HepG2 (cell line): ENCODE measurements at regions not wholly inside any gene's neighbourhood (a gene's known extent, or its start where the extent isn't known, plus 50 kb on each side); places are given as distances from the start of the nearest gene placed in this dataset.
"Not testable (repeated sequence)": the region's sequence is repeated elsewhere in the genome, so short reads cannot be mapped to it uniquely, and the experiment has no call there.

ENCODE experiments used
- ATAC-seq: fragments of 200-7000 bp; cut with Tn5 transposase; 3 replicates; pipeline ENCODE4 v1.9.1; 2020; ENCODE audit warnings: mild to moderate bottlenecking, moderate library complexity
- BruUV-seq: library from RNA; stranded (reverse); fragments of 400-500 nt; replicated peaks from 2 replicates; lab custom pipeline; 2021; lab: Mats Ljungman, UMichigan
- CTCF ChIA-PET: fragments of 300-600 bp; formaldehyde crosslinking; extraction: SDS; loops from one replicate; lab custom pipeline; 2021; ENCODE audit warnings: low total read pairs, inconsistent platforms, low intra/inter-chr PET ratio; lab: Yijun Ruan, JAX
- POLR2A ChIA-PET: fragments of 350-600 bp; sonication (Branson Sonifier 250); formaldehyde crosslinking; loops from one replicate; lab custom pipeline; 2020; ENCODE audit warnings: antibody characterized with exemption, inconsistent platforms; lab: Yijun Ruan, JAX
- DNase-seq: peaks from one replicate; pipeline ENCODE4 v3.0.0-alpha.2; 2015; ENCODE audit warnings: low spot score
- FAIRE-seq: peaks from 3 replicates; lab custom pipeline; 2011; peaks lifted over from hg19 to GRCh38; lab: Jason Lieb, UNC
- H2AFZ ChIP-seq: one replicate; pipeline ENCODE4 v1.6.1; 2011; ENCODE audit warnings: low read length, inconsistent platforms
- H3K27ac ChIP-seq: fragments of 300-600 bp; 3 replicates; pipeline ENCODE4 v1.8.0; 2011; ENCODE audit warnings: mixed run types, mild to moderate bottlenecking, mixed read lengths, low read length, inconsistent platforms; ENCODE audit not compliant: insufficient read depth; ENCODE audit errors: extremely low read length
- H3K27me3 ChIP-seq, 2 experiments: fragments of 200-600 bp in 1 of 2; 2 replicates in 1 of 2; 3 replicates in 1 of 2; pipeline versions ENCODE4 v1.6.0 to v1.8.0; 2011; ENCODE audit warnings: low read length in 2 of 2, mild to moderate bottlenecking in 2 of 2, moderate library complexity in 2 of 2, inconsistent platforms in 1 of 2; ENCODE audit not compliant: insufficient read depth in 2 of 2, control insufficient read depth in 1 of 2
- H3K36me3 ChIP-seq, 2 experiments: fragments of 200-600 bp in 1 of 2; replicated peaks in 1 of 2; 2 replicates in 1 of 2; 3 replicates in 1 of 2; pipeline versions ENCODE4 v1.5.1 to v1.8.0; 2011; ENCODE audit warnings: low read length in 2 of 2, inconsistent platforms in 1 of 2; ENCODE audit not compliant: insufficient read depth in 2 of 2, control insufficient read depth in 1 of 2
- H3K4me1 ChIP-seq: 2 replicates; pipeline ENCODE4 v1.5.1; 2012; ENCODE audit warnings: low read length, inconsistent platforms; ENCODE audit not compliant: insufficient read depth
- H3K4me2 ChIP-seq: 2 replicates; pipeline ENCODE4 v1.6.0; 2011; ENCODE audit warnings: low read depth, low read length, inconsistent platforms
- H3K4me3 ChIP-seq, 3 experiments: fragments of 200-600 bp in 1 of 3; sonication (generic), shearing (Covaris generic) in 1 of 3; replicated peaks in 1 of 3; 2 replicates each; pipeline ENCODE4 v1.5.1; 2011 to 2016; ENCODE audit warnings: low read length in 3 of 3, inconsistent platforms in 2 of 3, low read depth in 2 of 3, mild to moderate bottlenecking in 2 of 3, control low read depth in 1 of 3, mixed read lengths in 1 of 3; ENCODE audit not compliant: insufficient read depth in 1 of 3
- H3K79me2 ChIP-seq: one replicate; pipeline ENCODE4 v1.6.1; 2011; ENCODE audit warnings: low read length, inconsistent platforms; ENCODE audit not compliant: insufficient read depth
- H3K9ac ChIP-seq: 2 replicates; pipeline ENCODE4 v1.6.0; 2011; ENCODE audit warnings: mild to moderate bottlenecking, low read depth, low read length, inconsistent platforms; ENCODE audit not compliant: insufficient read depth
- H3K9me3 ChIP-seq: 2 replicates; pipeline ENCODE4 v1.5.1; 2012; ENCODE audit warnings: mild to moderate bottlenecking, low read length
- H4K20me1 ChIP-seq: 2 replicates; pipeline ENCODE4 v1.6.0; 2011; ENCODE audit warnings: inconsistent platforms, mild to moderate bottlenecking, low read length, moderate library complexity; ENCODE audit not compliant: insufficient read depth
- CBFB ChIP-seq: sonication (generic); formaldehyde crosslinking; IDR thresholded peaks from 2 replicates; pipeline ENCODE4 v1.4.0; 2020; ENCODE audit warnings: missing genetic modification reagents
- FOSL2 ChIP-seq: sonication (generic); formaldehyde crosslinking; IDR thresholded peaks from 2 replicates; pipeline ENCODE4 v1.4.0; 2020; ENCODE audit warnings: missing genetic modification reagents
- HMG20A ChIP-seq: IDR thresholded peaks from 2 replicates; pipeline ENCODE4 v1.6.1; 2016; ENCODE audit warnings: borderline replicate concordance
- ZNF530 ChIP-seq: sonication (generic); formaldehyde crosslinking; IDR thresholded peaks from 2 replicates; pipeline ENCODE4 v1.5.0; 2020; ENCODE audit warnings: low read depth, mild to moderate bottlenecking, missing genetic modification reagents
- WGBS: methylation state at CpG from one replicate; pipeline ENCODE4 v1.1.6; 2017; ENCODE audit warnings: low lambda C conversion rate; 5-methylcytosine and 5-hydroxymethylcytosine counted together
- in situ Hi-C: cut with HindIII; loops from 2 replicates; pipeline ENCODE4 v1.10.0; 2017; ENCODE audit warnings: low pct_unique_long_range_greater_than_20kb; ENCODE audit not compliant: extremely low pct_ligation_motif_present
- intact Hi-C: fragments of 100-400 bp; cut with micrococcal nuclease; formaldehyde crosslinking; loops from one replicate; pipeline ENCODE4 v1.10.0; 2022; ENCODE audit not compliant: unreplicated experiment
- TF ChIP-seq, protein P1 (sequence below): sonication (generic); formaldehyde crosslinking; IDR thresholded peaks from 2 replicates; pipeline ENCODE4 v1.4.0; 2020; ENCODE audit warnings: missing genetic modification reagents, mild to moderate bottlenecking, borderline replicate concordance
- TF ChIP-seq, protein P2 (sequence below): sonication (generic); formaldehyde crosslinking; IDR thresholded peaks from 2 replicates; pipeline ENCODE4 v1.5.1; 2020; ENCODE audit warnings: mild to moderate bottlenecking, missing genetic modification reagents, moderate library complexity

DNA sequence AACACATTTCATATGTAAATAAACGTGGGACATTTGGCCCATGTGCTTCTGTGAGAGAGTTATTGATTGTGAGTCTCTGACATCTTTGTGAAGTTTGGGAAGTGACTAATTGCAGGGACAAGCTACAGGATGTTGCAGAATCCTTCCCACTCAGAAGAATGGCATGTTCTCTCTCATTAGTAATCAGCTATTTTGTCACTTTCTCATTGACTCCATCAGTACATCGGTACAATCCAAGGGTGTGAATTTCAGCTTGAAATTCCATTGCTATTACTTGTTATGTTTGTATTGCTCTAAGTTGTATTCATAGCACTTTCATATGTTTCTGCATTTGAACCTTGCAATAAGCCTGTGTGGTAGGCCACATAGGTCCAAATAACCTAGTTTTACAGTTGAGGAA lies 100.0 kb upstream of the KCNMA1 start:
- Histone ChIP-seq H4K20me1 (no peaks in the 10 kb centered on the region), H3K27ac (no peak overlapping the region), H2AFZ (no peak overlapping the region), H3K79me2 (no peaks in the 10 kb centered on the region), H3K4me2 (no peak overlapping the region), H3K4me3 (no peak overlapping the region), H3K36me3 (no peaks in the 10 kb centered on the region), H3K9me3 (no peaks in the 10 kb centered on the region)
- no peak for FAIRE-seq
- no peak for DNase-seq
- intact Hi-C loops (no loop called here), in situ Hi-C loops (no loop called here)
- CTCF ChIA-PET: no interaction called here
- no TSS peak for BruUV-seq
- no peak for TF ChIP-seq CBFB (CRISPR knock-in tag)
- TF ChIP-seq FOSL2: peak; percentile 51; the same call in 1 of the 2 replicates
- TF ChIP-seq ZNF530 (CRISPR knock-in tag): no peak
- no peak for TF ChIP-seq HMG20A (CRISPR knock-in tag)
- TF ChIP-seq, protein P1, sequence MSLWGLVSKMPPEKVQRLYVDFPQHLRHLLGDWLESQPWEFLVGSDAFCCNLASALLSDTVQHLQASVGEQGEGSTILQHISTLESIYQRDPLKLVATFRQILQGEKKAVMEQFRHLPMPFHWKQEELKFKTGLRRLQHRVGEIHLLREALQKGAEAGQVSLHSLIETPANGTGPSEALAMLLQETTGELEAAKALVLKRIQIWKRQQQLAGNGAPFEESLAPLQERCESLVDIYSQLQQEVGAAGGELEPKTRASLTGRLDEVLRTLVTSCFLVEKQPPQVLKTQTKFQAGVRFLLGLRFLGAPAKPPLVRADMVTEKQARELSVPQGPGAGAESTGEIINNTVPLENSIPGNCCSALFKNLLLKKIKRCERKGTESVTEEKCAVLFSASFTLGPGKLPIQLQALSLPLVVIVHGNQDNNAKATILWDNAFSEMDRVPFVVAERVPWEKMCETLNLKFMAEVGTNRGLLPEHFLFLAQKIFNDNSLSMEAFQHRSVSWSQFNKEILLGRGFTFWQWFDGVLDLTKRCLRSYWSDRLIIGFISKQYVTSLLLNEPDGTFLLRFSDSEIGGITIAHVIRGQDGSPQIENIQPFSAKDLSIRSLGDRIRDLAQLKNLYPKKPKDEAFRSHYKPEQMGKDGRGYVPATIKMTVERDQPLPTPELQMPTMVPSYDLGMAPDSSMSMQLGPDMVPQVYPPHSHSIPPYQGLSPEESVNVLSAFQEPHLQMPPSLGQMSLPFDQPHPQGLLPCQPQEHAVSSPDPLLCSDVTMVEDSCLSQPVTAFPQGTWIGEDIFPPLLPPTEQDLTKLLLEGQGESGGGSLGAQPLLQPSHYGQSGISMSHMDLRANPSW (CRISPR knock-in tag): no peak
- TF ChIP-seq, protein P2, sequence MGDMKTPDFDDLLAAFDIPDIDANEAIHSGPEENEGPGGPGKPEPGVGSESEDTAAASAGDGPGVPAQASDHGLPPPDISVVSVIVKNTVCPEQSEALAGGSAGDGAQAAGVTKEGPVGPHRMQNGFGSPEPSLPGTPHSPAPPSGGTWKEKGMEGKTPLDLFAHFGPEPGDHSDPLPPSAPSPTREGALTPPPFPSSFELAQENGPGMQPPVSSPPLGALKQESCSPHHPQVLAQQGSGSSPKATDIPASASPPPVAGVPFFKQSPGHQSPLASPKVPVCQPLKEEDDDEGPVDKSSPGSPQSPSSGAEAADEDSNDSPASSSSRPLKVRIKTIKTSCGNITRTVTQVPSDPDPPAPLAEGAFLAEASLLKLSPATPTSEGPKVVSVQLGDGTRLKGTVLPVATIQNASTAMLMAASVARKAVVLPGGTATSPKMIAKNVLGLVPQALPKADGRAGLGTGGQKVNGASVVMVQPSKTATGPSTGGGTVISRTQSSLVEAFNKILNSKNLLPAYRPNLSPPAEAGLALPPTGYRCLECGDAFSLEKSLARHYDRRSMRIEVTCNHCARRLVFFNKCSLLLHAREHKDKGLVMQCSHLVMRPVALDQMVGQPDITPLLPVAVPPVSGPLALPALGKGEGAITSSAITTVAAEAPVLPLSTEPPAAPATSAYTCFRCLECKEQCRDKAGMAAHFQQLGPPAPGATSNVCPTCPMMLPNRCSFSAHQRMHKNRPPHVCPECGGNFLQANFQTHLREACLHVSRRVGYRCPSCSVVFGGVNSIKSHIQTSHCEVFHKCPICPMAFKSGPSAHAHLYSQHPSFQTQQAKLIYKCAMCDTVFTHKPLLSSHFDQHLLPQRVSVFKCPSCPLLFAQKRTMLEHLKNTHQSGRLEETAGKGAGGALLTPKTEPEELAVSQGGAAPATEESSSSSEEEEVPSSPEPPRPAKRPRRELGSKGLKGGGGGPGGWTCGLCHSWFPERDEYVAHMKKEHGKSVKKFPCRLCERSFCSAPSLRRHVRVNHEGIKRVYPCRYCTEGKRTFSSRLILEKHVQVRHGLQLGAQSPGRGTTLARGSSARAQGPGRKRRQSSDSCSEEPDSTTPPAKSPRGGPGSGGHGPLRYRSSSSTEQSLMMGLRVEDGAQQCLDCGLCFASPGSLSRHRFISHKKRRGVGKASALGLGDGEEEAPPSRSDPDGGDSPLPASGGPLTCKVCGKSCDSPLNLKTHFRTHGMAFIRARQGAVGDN (CRISPR knock-in tag): no peak
- TF ChIP-seq, all 625 proteins: peak for 1
- Histone ChIP-seq H3K4me1 (no peaks in the 10 kb centered on the region), H3K27me3 (no peaks in the 10 kb centered on the region), H3K9ac (no peak overlapping the region)
- POLR2A ChIA-PET: no interaction called here
- no peak for ATAC-seq
- 0% methylated on average over 2 of the region's 2 CpGs for WGBS

DNA sequence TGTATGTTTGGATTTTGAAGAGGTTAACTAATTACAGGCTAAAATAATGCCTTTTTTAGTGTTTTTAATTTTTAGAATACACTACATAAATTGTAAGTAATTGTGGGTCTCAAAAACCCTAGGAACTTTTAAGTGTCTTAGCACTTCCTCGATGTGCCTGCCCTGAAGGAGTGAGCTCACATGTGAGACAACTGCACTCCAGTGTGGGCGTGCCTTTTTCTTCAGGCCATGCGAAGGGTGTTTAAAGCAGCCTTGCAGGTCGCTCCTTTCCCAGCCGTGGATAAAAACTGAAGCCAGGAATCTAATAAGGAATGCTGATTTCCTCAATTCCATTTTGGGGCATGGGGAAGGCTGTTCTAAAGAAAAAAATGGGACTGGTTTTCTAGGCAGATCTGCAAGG lies 97.5 kb upstream of the KCNMA1 start:
- DNase-seq, H3K4me3 ChIP-seq, CTCF ChIA-PET, in situ Hi-C loops, H2AFZ ChIP-seq, H3K4me2 ChIP-seq, H3K9ac ChIP-seq, BruUV-seq, H3K36me3 ChIP-seq, H3K4me1 ChIP-seq, H4K20me1 ChIP-seq, POLR2A ChIA-PET, H3K27ac ChIP-seq, H3K27me3 ChIP-seq, intact Hi-C loops, H3K79me2 ChIP-seq, H3K9me3 ChIP-seq, FAIRE-seq, ATAC-seq: not testable (repeated sequence)
- WGBS: 40% methylated on average over 5 of the region's 5 CpGs
